Esophagus squamous epithelium (tissue), 5 donors: ENCODE measurements at regions not wholly inside any gene's neighbourhood (a gene's known extent, or its start where the extent isn't known, plus 50 kb on each side); places are given as distances from the start of the nearest gene placed in this dataset.
"Not testable (repeated sequence)": the region's sequence is repeated elsewhere in the genome, so short reads cannot be mapped to it uniquely, and the experiment has no call there.

ENCODE experiments used
- DNase-seq: peaks from one replicate; lab custom pipeline; 2025; lab: John Stamatoyannopoulos, UW
- H3K27ac ChIP-seq, 4 donors: fragments of 200-600 bp; sonication (generic); one replicate each; pipeline ENCODE4 v1.5.1; 2016 to 2019; ENCODE audit warnings: mild to moderate bottlenecking in 1 of 4
- H3K27me3 ChIP-seq, 4 donors: fragments of 200-600 bp; sonication (generic); 1 replicate in 3 of 4; 2 replicates in 1 of 4; pipeline versions ENCODE4 v1.5.1 to v1.6.0; 2017 to 2021; ENCODE audit warnings: antibody characterized with exemption in 1 of 4
- H3K36me3 ChIP-seq, 3 donors: fragments of 200-600 bp; sonication (generic); one replicate each; pipeline ENCODE4 v1.5.1; 2016 to 2019
- H3K4me1 ChIP-seq, 3 donors: fragments of 200-600 bp; sonication (generic); one replicate each; pipeline ENCODE4 v1.5.1; 2017 to 2019
- H3K4me3 ChIP-seq, 4 donors: fragments of 200-600 bp; sonication (generic); 1 replicate in 3 of 4; 2 replicates in 1 of 4; pipeline ENCODE4 v1.5.1; 2016 to 2019; ENCODE audit warnings: mild to moderate bottlenecking in 2 of 4, moderate library complexity in 1 of 4
- H3K9me3 ChIP-seq, 3 donors: fragments of 200-600 bp; sonication (generic); one replicate each; pipeline ENCODE4 v1.5.1; 2016 to 2019
- CTCF ChIP-seq, 6 experiments: fragments of 450-650 bp in 4 of 6; fragments of 200-600 bp in 2 of 6; sonication (generic) in 2 of 6; IDR thresholded peaks; one replicate each; pipeline ENCODE4 v1.5.1; 2016 to 2019; ENCODE audit warnings: antibody characterized with exemption in 6 of 6, mild to moderate bottlenecking in 4 of 6, moderate library complexity in 4 of 6
- POLR2A ChIP-seq, 4 donors: fragments of 450-650 bp; IDR thresholded peaks; one replicate each; pipeline ENCODE4 v1.6.1; 2017; ENCODE audit warnings: antibody characterized with exemption in 4 of 4, mild to moderate bottlenecking in 4 of 4, moderate library complexity in 3 of 4
- WGBS, 2 donors: methylation state at CpG; one replicate each; pipeline ENCODE4 v1.1.5; 2018; 5-methylcytosine and 5-hydroxymethylcytosine counted together
- intact Hi-C: fragments of 100-400 bp; cut with DNase I; formaldehyde crosslinking; loops from one replicate; pipeline ENCODE4 v1.15.0; 2022
- donor health status: DM: yes; HTN: yes; CAD: no.

GRCh38 chr13:78540058-78540457, 63.3 kb downstream of the POU4F1 start:
- Histone ChIP-seq H3K9me3 (no peaks in the 10 kb centered on the region), H3K36me3 (no peaks in the 10 kb centered on the region), H3K4me3 (no peak overlapping the region), H3K27ac (no peak overlapping the region), H3K27me3 (no peaks in the 10 kb centered on the region), H3K4me1 (no peaks in the 10 kb centered on the region)
- 45 to 48% methylated on average over 2 of the region's 2 CpGs for WGBS, 2 donors
- no peak for TF ChIP-seq CTCF (IDR thresholded peaks at IDR 0.05)
- TF ChIP-seq POLR2A (IDR thresholded peaks at IDR 0.05) = no peak
- intact Hi-C loops = no loop called here
- DNase-seq = no peak

GRCh38 chr13:78526044-78526443, 77.3 kb downstream of the POU4F1 start:
- 70 to 96% methylated on average over 2 to 8 of the region's 8 CpGs for WGBS, 2 donors
- H3K4me1 ChIP-seq, intact Hi-C loops, H3K27me3 ChIP-seq, DNase-seq, H3K36me3 ChIP-seq, H3K4me3 ChIP-seq, H3K27ac ChIP-seq: not testable (repeated sequence)
- H3K9me3 ChIP-seq = peaks cover 0 to 11% (median 3%) of the 10 kb centered on the region in 3 donors

GRCh38 chr13:78524936-78525335, 78.4 kb downstream of the POU4F1 start:
- no peaks in the 10 kb centered on the region for H3K4me1 ChIP-seq
- H3K27me3 ChIP-seq = no peaks in the 10 kb centered on the region
- H3K4me3 ChIP-seq = no peak overlapping the region
- no peak overlapping the region for H3K27ac ChIP-seq
- intact Hi-C loops = no loop called here
- WGBS, 2 donors = 43 to 45% methylated on average over 1 of the region's 1 CpG
- no peaks in the 10 kb centered on the region for H3K36me3 ChIP-seq
- TF ChIP-seq CTCF (IDR thresholded peaks at IDR 0.05) (no peak), POLR2A (IDR thresholded peaks at IDR 0.05) (no peak)
- H3K9me3 ChIP-seq = peaks cover 0 to 11% (median 3%) of the 10 kb centered on the region in 3 donors
- no peak for DNase-seq

- no peaks in the 10 kb centered on the region for H3K4me1 ChIP-seq
- WGBS, 2 donors = 67 to 71% methylated on average over 6 of the region's 6 CpGs
- H3K36me3 ChIP-seq = no peaks in the 10 kb centered on the region
- H3K27ac ChIP-seq = no peak overlapping the region
- H3K27me3 ChIP-seq = no peaks in the 10 kb centered on the region
- intact Hi-C loops = no loop called here
- H3K4me3 ChIP-seq = no peak overlapping the region
- no peak for DNase-seq
- H3K9me3 ChIP-seq = peaks cover 0 to 13% (median under 1%) of the 10 kb centered on the region in 3 donors
- TF ChIP-seq CTCF (IDR thresholded peaks at IDR 0.05) (no peak), POLR2A (IDR thresholded peaks at IDR 0.05) (no peak)
These were observed 82.3 kb downstream of the POU4F1 start for GRCh38 chr13:78521091-78521490.

- H3K36me3 ChIP-seq = no peaks in the 10 kb centered on the region
- no peaks in the 10 kb centered on the region for H3K27me3 ChIP-seq
- H3K9me3 ChIP-seq = peaks cover 0 to 8% (median 0%) of the 10 kb centered on the region in 3 donors
- 78 to 82% methylated on average over 2 of the region's 2 CpGs for WGBS, 2 donors
- H3K27ac ChIP-seq = no peak overlapping the region
- TF ChIP-seq CTCF (IDR thresholded peaks at IDR 0.05) (no peak), POLR2A (IDR thresholded peaks at IDR 0.05) (no peak)
- DNase-seq = no peak
- intact Hi-C loops = no loop called here
- no peaks in the 10 kb centered on the region for H3K4me1 ChIP-seq
- H3K4me3 ChIP-seq = no peak overlapping the region
These were observed 82.9 kb downstream of the POU4F1 start for GRCh38 chr13:78520425-78520824.

- intact Hi-C loops = not testable (repeated sequence)
These were observed 84.9 kb downstream of the POU4F1 start for GRCh38 chr13:78518482-78518881.

More at GRCh38 chr13:78518482-78518881, 84.9 kb downstream of the POU4F1 start:
- H3K27me3 ChIP-seq, H3K36me3 ChIP-seq, H3K9me3 ChIP-seq, H3K4me3 ChIP-seq, H3K27ac ChIP-seq, H3K4me1 ChIP-seq, DNase-seq: not testable (repeated sequence)
- WGBS, 2 donors = 97% methylated on average over 4 of the region's 7 CpGs; no CpG with 5 or more reads in 1 of the 2 donors
